ENCODE measurements at regions not wholly inside any gene's neighbourhood (a gene's known extent, or its start where the extent isn't known, plus 50 kb on each side); places are given as distances from the start of the nearest gene placed in this dataset.

- DNase-seq (ENCODE audit: low spot score), result no peak
Measured at GRCh38 chr12:13380297-13380696, 183.8 kb downstream of the EMP1 start.

- no peak for DNase-seq (ENCODE audit: low spot score)
Measured at GRCh38 chr12:13379531-13380188, 183.1 kb downstream of the EMP1 start.

GRCh38 chr12:13377698-13378097 is 181.2 kb downstream of the EMP1 start:
- no peak for DNase-seq (ENCODE audit: low spot score)

GRCh38 chr12:13376610-13377373 is 180.3 kb downstream of the EMP1 start:
- DNase-seq (ENCODE audit: low spot score), result peak; percentile 11

- DNase-seq (ENCODE audit: low spot score), result no peak
Measured at GRCh38 chr12:13375583-13376345, 179.2 kb downstream of the EMP1 start.

- DNase-seq (ENCODE audit: low spot score), result no peak
Measured at GRCh38 chr12:13374793-13375192, 178.3 kb downstream of the EMP1 start.

- DNase-seq (ENCODE audit: low spot score), result no peak
Measured at GRCh38 chr12:13373803-13374202, 177.3 kb downstream of the EMP1 start.

- no peak for DNase-seq (ENCODE audit: low spot score)
Measured at GRCh38 chr12:13373131-13373530, 176.6 kb downstream of the EMP1 start.

GRCh38 chr12:13372386-13372785 is 175.9 kb downstream of the EMP1 start:
- DNase-seq (ENCODE audit: low spot score), result no peak

- no peak for DNase-seq (ENCODE audit: low spot score)
Measured at GRCh38 chr12:13371797-13372196, 175.3 kb downstream of the EMP1 start.

GRCh38 chr12:13371367-13371766 is 174.8 kb downstream of the EMP1 start:
- no peak for DNase-seq (ENCODE audit: low spot score)

GRCh38 chr12:13369474-13370056 is 173.0 kb downstream of the EMP1 start:
- no peak for DNase-seq (ENCODE audit: low spot score)

GRCh38 chr12:13368971-13369370 is 172.4 kb downstream of the EMP1 start:
- no peak for DNase-seq (ENCODE audit: low spot score)

GRCh38 chr12:13368431-13368830 is 171.9 kb downstream of the EMP1 start:
- DNase-seq (ENCODE audit: low spot score), result no peak

GRCh38 chr12:13367973-13368372 is 171.4 kb downstream of the EMP1 start:
- no peak for DNase-seq (ENCODE audit: low spot score)

- DNase-seq (ENCODE audit: low spot score), result no peak
Measured at GRCh38 chr12:13365748-13366366, 169.3 kb downstream of the EMP1 start.

- DNase-seq (ENCODE audit: low spot score), result peak; percentile 80
Measured at GRCh38 chr12:13362260-13362841, 165.8 kb downstream of the EMP1 start.

- no peak for DNase-seq (ENCODE audit: low spot score)
Measured at GRCh38 chr12:13359636-13360035, 163.1 kb downstream of the EMP1 start.

GRCh38 chr12:13358391-13358905 is 161.9 kb downstream of the EMP1 start:
- no peak for DNase-seq (ENCODE audit: low spot score)

GRCh38 chr12:13350946-13351345 is 154.4 kb downstream of the EMP1 start:
- no peak for DNase-seq (ENCODE audit: low spot score)

GRCh38 chr12:13350381-13350780 is 153.9 kb downstream of the EMP1 start:
- no peak for DNase-seq (ENCODE audit: low spot score)

GRCh38 chr12:13348464-13348863 is 151.9 kb downstream of the EMP1 start:
- DNase-seq (ENCODE audit: low spot score), result no peak
